T-helper 2 cell (primary cell): ENCODE measurements at regions not wholly inside any gene's neighbourhood (a gene's known extent, or its start where the extent isn't known, plus 50 kb on each side); places are given as distances from the start of the nearest gene placed in this dataset.
"Not testable (repeated sequence)": the region's sequence is repeated elsewhere in the genome, so short reads cannot be mapped to it uniquely, and the experiment has no call there.

Source experiments
- DNase-seq, 5 experiments: peaks; one replicate each; pipeline versions ENCODE4 v3.0.0 to v3.0.0-alpha.2; 2012 to 2022

GRCh38 chr21:27582948-27583430 is 616.1 kb upstream of the ADAMTS5 start:
- DNase-seq, result no peak

DNA sequence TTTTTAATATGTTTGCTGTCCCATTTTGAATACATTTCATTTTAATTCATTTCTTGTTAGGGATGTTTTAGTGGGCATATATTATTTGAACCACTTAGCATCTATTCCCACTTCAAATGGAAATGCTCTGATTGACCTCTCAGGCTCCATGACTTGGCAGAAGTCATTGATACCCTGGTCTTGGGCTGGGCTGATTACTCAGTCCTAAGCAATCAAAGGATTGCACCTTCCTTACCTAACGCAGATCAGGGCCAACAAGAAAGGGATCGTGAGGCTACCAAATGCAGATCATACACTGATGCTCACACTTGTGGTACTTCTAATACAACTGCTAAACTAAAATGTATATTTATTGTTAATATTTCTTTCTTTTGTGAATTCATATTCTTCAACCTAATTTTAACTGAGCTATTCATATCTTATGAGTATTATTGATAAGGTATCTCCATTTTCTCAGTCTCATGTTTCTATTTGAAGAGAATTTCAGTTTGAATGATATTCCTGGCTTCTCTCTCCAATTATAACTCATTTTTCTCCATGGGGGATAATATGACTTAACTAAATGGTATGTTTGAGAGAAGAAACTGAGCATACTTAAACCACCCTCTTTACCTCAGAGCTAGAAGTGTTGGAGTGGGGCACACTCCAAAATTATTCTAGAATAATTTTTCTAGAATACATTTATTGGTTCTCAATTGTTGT is 615.5 kb upstream of the ADAMTS5 start:
- DNase-seq, result no peak

DNA sequence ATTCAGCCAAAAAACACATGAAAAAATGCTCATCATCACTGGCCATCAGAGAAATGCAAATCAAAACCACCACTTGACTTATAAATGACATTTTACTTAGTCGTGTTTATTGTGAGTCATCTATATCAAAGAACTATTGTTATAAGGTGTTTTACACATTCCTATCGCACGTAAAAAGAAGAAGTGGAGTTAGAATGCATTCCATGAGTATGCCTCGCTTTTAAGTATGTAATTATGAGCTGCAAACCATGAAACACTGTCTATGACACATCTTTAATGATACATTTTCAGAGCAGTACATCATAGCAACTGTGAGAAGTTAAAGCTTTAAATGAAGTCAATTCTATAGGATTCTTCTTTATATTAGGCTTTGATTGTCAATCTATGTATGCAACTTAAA is 614.3 kb upstream of the ADAMTS5 start:
- DNase-seq, result no peak

DNA sequence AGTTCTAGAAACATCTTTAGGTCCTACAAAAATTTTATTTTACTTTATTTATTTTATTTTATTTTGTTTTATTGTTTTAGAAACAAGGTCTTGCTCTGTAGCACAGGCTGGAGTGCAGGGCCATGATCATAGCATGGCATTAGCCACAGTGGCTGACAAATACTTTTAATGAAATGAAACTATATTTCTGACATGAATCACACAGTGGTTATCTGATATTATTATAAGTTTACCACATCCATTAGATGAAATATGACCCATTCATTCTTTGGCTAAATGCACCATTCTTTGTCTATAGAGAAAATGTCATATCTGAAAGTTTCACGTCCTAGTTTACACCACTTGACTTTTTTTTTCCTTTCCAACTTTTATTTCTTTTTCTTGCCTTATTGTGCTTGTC is 613.4 kb upstream of the ADAMTS5 start:
- no peak for DNase-seq

- no peak for DNase-seq
Measured at GRCh38 chr21:27578741-27579265, 611.9 kb upstream of the ADAMTS5 start.

DNA sequence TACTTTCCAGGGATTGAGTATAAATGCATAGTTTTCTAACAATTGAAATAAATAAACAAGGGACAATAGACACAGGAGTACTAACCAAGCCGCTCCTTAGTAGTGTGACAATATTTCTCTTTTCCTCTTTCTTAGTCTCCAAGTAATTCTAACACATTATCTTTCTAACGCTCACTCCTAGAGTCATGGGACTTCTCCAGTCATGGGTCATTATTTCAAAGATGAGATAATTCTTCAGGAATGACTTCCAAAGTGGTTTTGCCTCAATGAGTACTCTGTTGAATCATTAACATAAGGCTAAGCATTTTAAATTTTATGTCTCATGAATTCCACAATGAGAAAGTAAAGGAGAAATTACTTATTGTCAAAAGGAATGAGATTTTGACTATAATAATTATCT is 605.8 kb upstream of the ADAMTS5 start:
- DNase-seq, result no peak

DNA sequence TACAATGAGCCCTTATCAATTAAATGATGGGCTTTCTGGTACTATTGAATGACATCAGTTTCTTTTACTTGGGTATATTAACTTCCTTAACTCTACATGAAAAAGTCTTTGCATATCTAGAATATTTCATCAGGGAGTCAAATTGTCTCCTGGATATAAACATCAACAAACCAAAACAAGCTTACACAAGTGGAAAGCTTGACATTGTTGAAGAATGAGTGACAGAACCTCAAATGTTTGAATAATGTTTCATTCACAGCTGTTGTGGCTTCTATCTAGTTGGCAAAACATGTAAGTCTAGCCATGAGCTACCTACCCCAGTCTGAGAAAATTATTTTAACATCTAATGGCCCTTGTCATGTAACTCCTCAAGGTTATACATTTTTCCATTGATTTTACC is 604.8 kb upstream of the ADAMTS5 start:
- no peak for DNase-seq

DNA sequence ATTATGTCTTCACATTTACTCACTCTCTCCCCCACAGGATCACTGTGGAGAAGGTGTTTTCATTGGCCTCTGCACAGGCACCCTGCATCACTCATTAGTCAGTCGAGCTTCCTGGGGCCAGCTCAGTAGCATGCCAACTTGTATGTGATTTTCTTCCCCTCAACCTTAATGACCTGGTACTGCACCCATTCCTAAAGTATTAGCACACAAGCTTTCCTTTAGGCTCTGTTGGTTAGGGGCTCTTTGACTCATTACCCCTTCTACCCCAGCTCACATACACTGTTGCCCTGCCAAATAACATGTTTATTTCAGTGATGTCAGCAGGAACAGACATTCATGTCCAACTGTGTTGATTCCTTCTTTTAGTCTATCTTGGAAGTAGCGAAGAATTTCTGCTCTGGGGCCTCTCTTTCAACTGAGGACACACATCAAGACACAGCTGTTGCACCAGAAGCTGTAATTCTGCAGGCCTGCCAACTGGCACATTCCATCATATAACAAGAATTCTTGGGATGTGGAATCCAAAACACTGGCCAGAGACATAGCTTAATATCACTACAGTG is 603.5 kb upstream of the ADAMTS5 start:
- DNase-seq, result no peak

DNA sequence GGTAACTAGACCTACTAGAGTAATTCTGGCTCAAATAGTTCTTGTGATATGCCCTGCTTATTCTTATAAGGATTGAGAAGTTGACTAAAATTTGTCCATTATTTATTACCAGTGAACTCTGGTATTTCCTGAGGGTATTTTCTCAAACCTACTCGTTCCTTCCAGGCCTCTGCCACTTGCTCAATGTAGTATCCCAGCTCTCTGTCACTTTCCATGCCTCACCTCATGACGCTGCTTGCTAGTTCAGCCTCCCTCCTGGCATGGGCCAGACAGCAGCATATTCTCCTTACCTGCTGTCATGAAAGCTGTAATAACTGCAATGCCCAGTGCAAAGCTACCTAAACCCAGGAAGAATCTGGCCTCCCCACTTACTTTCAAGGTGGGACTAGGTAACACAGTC is 602.9 kb upstream of the ADAMTS5 start:
- DNase-seq, result no peak

DNA sequence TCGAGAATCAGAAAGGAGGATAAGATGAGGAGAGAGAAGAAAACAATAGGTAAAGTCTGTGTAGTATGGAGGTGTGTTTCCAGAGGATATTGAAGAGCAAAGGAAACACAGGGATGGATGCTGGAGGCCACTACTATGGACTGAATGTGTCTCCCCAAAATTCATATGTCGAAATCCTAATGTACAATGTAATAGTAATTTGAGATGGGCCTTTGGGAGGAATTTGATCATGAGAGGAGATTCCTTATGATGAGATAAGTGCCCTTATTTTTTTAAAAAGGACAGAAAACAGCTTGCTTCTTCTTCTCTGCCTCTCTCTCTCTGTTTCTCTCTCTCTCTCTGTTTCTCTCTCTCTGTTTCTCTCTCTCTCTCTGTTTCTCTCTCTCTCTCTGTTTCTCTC is 602.2 kb upstream of the ADAMTS5 start:
- DNase-seq, result no peak

- no peak for DNase-seq
Measured at GRCh38 chr21:27567381-27567780, 600.5 kb upstream of the ADAMTS5 start.

- no peak for DNase-seq
Measured at GRCh38 chr21:27566521-27566920, 599.6 kb upstream of the ADAMTS5 start.

DNA sequence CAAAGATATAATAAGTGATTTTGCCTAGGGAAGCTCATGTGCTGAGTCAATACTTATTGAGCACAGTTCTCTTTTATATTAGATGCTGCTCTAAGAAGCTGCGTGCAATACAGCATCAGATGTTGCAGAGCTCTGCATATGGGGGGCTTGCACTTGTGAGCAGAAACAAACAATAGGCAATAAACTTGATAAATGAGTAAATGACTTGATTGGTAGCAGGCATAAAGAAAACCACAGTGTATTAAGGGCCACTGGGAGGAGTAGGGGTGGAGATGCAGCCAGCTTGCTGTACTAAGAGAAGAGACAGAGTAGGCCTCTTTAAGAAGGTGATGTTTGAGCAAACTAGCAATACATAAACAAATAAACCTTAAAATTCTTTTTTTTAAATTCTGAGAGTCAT is 598.5 kb upstream of the ADAMTS5 start:
- no peak for DNase-seq

GRCh38 chr21:27564684-27565301 is 597.9 kb upstream of the ADAMTS5 start:
- peak in 1 of 5 experiments; percentile 1 for DNase-seq

GRCh38 chr21:27562303-27562702 is 595.4 kb upstream of the ADAMTS5 start:
- no peak for DNase-seq

DNA sequence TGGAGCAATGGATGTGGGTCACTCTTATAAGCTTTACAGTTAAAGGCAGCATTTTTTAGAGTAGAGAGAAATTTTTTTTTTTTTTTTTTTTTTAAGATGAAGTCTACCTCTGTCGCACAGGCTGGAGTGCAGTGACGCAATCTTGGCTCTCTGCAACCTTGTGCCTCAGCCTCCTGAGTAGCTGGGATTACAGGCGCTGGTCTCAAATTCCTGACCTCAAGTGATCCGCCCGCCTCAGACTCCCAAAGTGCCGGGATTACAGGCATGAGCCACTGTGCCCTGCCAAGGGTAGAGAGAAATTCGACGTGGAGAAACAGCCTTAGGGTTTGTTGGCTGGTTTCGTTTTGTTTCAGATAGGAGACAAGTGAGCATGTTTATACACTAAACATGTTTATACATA is 594.2 kb upstream of the ADAMTS5 start:
- DNase-seq, result no peak

DNA sequence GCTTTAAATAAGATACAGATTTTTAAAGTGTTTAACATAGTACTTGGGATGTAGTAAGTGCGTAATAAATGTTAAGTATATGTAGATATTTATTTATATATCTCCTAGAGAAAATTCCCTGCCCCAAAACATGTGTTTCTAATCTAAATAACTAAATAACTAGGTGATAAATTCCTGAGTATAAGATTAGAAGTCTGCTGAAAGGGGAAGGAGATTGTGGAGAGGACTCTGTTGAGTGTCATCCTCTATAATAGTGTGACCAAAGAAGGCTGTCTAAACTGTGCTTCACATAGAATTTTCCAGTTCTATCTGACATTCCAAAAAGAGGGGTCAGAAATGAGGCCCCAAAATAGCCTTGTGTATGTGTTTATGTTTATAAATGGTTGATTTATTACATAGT is 590.5 kb upstream of the ADAMTS5 start:
- no peak for DNase-seq

- no peak for DNase-seq
Measured at GRCh38 chr21:27555996-27556395, 589.1 kb upstream of the ADAMTS5 start.

DNA sequence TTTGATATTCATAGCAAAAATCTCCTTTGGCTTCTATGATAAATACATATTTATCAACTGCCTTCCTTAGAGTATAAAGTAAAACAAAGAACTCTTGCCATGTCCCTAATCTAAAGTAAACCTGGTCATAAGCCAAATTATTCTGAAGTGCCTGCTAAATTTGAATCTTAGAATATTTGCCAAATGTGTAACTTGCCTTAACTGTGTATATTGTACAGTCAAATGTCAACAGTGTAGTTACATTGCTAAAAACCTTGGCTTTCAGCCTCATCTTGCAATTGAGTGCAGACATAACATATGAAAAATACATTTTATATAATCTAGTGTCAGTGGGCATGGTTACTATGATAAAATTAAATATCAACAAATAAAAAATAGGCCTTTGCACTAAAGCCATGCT is 583.4 kb upstream of the ADAMTS5 start:
- DNase-seq, result no peak

DNA sequence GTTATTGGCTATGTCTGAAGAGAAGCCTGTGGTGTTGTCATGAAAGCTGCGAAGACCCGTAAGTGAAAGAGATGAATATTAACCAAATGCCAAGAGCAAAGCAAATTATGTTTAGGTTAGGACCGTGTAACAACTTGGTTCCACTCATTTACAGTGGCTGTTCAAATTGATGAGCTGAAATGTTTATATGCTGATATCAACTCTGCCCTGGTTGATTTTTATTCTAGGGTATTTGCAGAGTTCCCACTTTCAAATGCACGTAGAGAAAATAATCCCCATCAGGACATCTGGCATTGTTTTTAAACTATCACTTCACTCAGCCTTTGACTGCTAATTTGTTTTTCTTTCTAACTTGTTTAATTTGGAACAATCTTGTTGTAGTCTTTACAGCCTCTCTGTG is 581.6 kb upstream of the ADAMTS5 start:
- no peak for DNase-seq

DNA sequence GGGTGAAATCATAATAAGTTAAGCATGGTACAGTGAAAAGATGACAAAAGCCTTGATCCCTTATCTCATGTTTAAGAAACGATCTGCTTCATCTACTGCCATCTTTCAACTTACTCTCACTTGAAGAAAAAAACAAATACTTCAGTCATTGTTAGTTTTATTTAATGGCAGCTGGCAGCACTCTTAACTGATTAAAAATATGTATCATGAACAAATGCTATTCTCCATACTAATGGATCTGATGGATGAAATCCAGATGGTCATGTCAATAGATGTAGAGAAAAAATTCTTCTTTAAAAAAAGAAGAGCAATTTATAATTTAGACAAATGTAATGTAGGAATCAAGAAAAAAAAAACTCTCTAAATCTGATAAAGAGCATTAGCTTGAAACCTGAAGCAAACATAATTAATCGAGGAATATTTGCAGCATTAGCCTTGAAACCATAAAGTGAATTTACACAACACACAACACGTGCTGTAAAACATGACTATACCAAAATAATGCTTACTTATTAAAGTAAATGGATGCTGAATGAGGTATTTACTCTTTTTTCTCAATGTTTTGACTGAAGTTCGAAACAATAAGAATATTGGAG is 579.0 kb upstream of the ADAMTS5 start:
- no peak for DNase-seq

DNA sequence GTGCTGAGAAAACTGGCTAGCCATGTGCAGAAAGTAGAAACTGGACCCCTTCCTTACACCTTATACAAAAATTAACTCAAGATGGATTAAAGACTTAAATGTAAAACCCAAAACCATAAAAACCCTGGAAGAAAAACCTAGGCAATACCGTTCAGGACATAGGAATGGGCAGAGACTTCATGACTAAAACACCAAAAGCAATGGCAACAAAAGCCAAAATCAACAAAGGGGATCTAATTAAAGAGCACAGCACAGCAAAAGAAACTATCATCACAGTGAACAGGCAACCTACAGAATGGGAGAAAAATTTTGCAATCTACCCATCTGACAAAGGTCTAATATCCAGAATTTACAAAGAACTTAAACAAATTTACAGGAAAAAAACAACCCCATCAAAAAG is 575.2 kb upstream of the ADAMTS5 start:
- not testable (repeated sequence) for DNase-seq

GRCh38 chr21:27536319-27536718 is 569.4 kb upstream of the ADAMTS5 start:
- DNase-seq, result no peak

DNA sequence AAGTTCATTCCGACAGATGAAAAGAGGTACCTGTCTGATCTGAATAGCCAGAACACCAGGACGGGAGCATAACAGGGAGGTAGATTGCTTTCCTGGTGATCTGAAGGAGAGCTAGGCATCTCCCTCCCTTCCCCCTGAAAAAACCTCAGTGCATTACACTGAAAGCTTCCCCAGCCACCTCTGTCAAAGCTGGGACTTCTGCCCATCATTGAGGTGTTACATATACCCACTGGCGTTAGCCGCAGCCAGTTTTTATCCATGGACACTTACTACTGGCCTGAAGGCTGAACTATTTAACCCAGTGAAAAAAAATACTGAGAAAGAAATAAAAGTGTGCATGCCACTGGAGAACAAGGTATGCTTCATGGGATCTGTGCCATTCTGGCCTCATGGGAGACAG is 568.3 kb upstream of the ADAMTS5 start:
- DNase-seq, result no peak
